ENCODE measurements at regions not wholly inside any gene's neighbourhood (a gene's known extent, or its start where the extent isn't known, plus 50 kb on each side); places are given as distances from the start of the nearest gene placed in this dataset.

- DNase-seq (ENCODE audit: extremely low read depth, insufficient read length): no peak
These were observed 522.1 kb upstream of the BTBD3 start for GRCh38 chr20:11395581-11395980.

GRCh38 chr20:11401988-11402387 is 515.7 kb upstream of the BTBD3 start:
- Histone ChIP-seq H3K27me3 (replicated peaks; ENCODE audit: control insufficient read depth, insufficient read depth, low read length) (no peaks in the 10 kb centered on the region), H3K4me3 (replicated peaks; ENCODE audit: low read depth, low read length) (peak overlapping the region; percentile 44), H3K36me3 (ENCODE audit: control insufficient read depth, insufficient read depth, low read length) (no peaks in the 10 kb centered on the region)
- TF ChIP-seq CTCF (IDR thresholded peaks at IDR 0.05; ENCODE audit: insufficient read depth, low read length, poor library complexity, severe bottlenecking): no peak
- DNase-seq (ENCODE audit: extremely low read depth, insufficient read length): no peak

More at GRCh38 chr20:11395581-11395980, 522.1 kb upstream of the BTBD3 start:
- H3K36me3 ChIP-seq (ENCODE audit: control insufficient read depth, insufficient read depth, low read length): no peaks in the 10 kb centered on the region
- H3K27me3 ChIP-seq (replicated peaks; ENCODE audit: control insufficient read depth, insufficient read depth, low read length): no peaks in the 10 kb centered on the region
- TF ChIP-seq CTCF (IDR thresholded peaks at IDR 0.05; ENCODE audit: insufficient read depth, low read length, poor library complexity, severe bottlenecking): no peak
- H3K4me3 ChIP-seq (replicated peaks; ENCODE audit: low read depth, low read length): no peak overlapping the region

GRCh38 chr20:11403711-11404110 is 514.0 kb upstream of the BTBD3 start:
- Histone ChIP-seq H3K36me3 (ENCODE audit: control insufficient read depth, insufficient read depth, low read length) (no peaks in the 10 kb centered on the region), H3K27me3 (replicated peaks; ENCODE audit: control insufficient read depth, insufficient read depth, low read length) (no peaks in the 10 kb centered on the region), H3K4me3 (replicated peaks; ENCODE audit: low read depth, low read length) (no peak overlapping the region)
- TF ChIP-seq CTCF (IDR thresholded peaks at IDR 0.05; ENCODE audit: insufficient read depth, low read length, poor library complexity, severe bottlenecking): no peak
- no peak for DNase-seq (ENCODE audit: extremely low read depth, insufficient read length)

- Histone ChIP-seq H3K4me3 (replicated peaks; ENCODE audit: low read depth, low read length) (no peak overlapping the region), H3K27me3 (replicated peaks; ENCODE audit: control insufficient read depth, insufficient read depth, low read length) (no peaks in the 10 kb centered on the region), H3K36me3 (ENCODE audit: control insufficient read depth, insufficient read depth, low read length) (no peaks in the 10 kb centered on the region)
- DNase-seq (ENCODE audit: extremely low read depth, insufficient read length): no peak
- no peak for TF ChIP-seq CTCF (IDR thresholded peaks at IDR 0.05; ENCODE audit: insufficient read depth, low read length, poor library complexity, severe bottlenecking)
These were observed 510.8 kb upstream of the BTBD3 start for GRCh38 chr20:11406877-11407276.

- Histone ChIP-seq H3K36me3 (ENCODE audit: control insufficient read depth, insufficient read depth, low read length) (no peaks in the 10 kb centered on the region), H3K27me3 (replicated peaks; ENCODE audit: control insufficient read depth, insufficient read depth, low read length) (no peaks in the 10 kb centered on the region), H3K4me3 (replicated peaks; ENCODE audit: low read depth, low read length) (no peak overlapping the region)
- DNase-seq (ENCODE audit: extremely low read depth, insufficient read length): no peak
- no peak for TF ChIP-seq CTCF (IDR thresholded peaks at IDR 0.05; ENCODE audit: insufficient read depth, low read length, poor library complexity, severe bottlenecking)
These were observed 508.1 kb upstream of the BTBD3 start for GRCh38 chr20:11409561-11409960.

GRCh38 chr20:11411765-11412164 is 505.9 kb upstream of the BTBD3 start:
- no peak for DNase-seq (ENCODE audit: extremely low read depth, insufficient read length)
- Histone ChIP-seq H3K36me3 (ENCODE audit: control insufficient read depth, insufficient read depth, low read length) (no peaks in the 10 kb centered on the region), H3K27me3 (replicated peaks; ENCODE audit: control insufficient read depth, insufficient read depth, low read length) (no peaks in the 10 kb centered on the region), H3K4me3 (replicated peaks; ENCODE audit: low read depth, low read length) (no peak overlapping the region)
- no peak for TF ChIP-seq CTCF (IDR thresholded peaks at IDR 0.05; ENCODE audit: insufficient read depth, low read length, poor library complexity, severe bottlenecking)
